Neural progenitor cell (in vitro differentiated cells): ENCODE measurements at regions not wholly inside any gene's neighbourhood (a gene's known extent, or its start where the extent isn't known, plus 50 kb on each side); places are given as distances from the start of the nearest gene placed in this dataset.

ENCODE experiments used
- DNase-seq: peaks from one replicate; pipeline ENCODE4 v3.0.0-alpha.2; 2016; ENCODE audit warnings: low spot score
- H2AFZ ChIP-seq: fragments of 200-600 bp; sonication (generic); replicated peaks from 2 replicates; pipeline ENCODE4 v1.6.1; 2016; ENCODE audit warnings: antibody characterized with exemption
- H3F3A ChIP-seq: fragments of 200-600 bp; sonication (generic); 2 replicates; pipeline ENCODE4 v1.6.1; 2016; ENCODE audit warnings: antibody characterized with exemption, low read depth
- H3K27ac ChIP-seq: fragments of 200-600 bp; sonication (generic); 2 replicates; pipeline ENCODE4 v1.5.1; 2016; ENCODE audit warnings: mild to moderate bottlenecking
- H3K27me3 ChIP-seq: fragments of 200-600 bp; sonication (generic); 2 replicates; pipeline ENCODE4 v1.6.1; 2016; ENCODE audit warnings: mild to moderate bottlenecking, moderate library complexity
- H3K36me3 ChIP-seq: fragments of 200-600 bp; sonication (generic); 2 replicates; pipeline ENCODE4 v1.5.1; 2016
- H3K4me1 ChIP-seq: fragments of 200-600 bp; sonication (generic); 2 replicates; pipeline ENCODE4 v1.6.1; 2016; ENCODE audit warnings: mixed run types
- H3K4me2 ChIP-seq: fragments of 200-600 bp; sonication (generic); 2 replicates; pipeline ENCODE4 v1.6.1; 2016
- H3K4me3 ChIP-seq: fragments of 200-600 bp; sonication (generic); 2 replicates; pipeline ENCODE4 v1.5.1; 2016
- H3K79me2 ChIP-seq: fragments of 200-600 bp; sonication (generic); 2 replicates; pipeline ENCODE4 v1.6.1; 2016; ENCODE audit warnings: low read depth
- H3K9ac ChIP-seq: fragments of 200-600 bp; sonication (generic); 2 replicates; pipeline ENCODE4 v1.6.1; 2016
- H3K9me3 ChIP-seq: fragments of 200-600 bp; sonication (generic); 2 replicates; pipeline ENCODE4 v1.5.1; 2016; ENCODE audit warnings: low read depth
- H4K20me1 ChIP-seq: fragments of 200-600 bp; sonication (generic); 2 replicates; pipeline ENCODE4 v1.6.1; 2016; ENCODE audit warnings: low read depth
- H3K27ac Mint-ChIP-seq: 3 replicates; pipeline ENCODE4 v1.8.0; 2021; ENCODE audit warnings: mixed read lengths
- H3K27me3 Mint-ChIP-seq: 2 replicates; pipeline ENCODE4 v1.8.0; 2022; ENCODE audit warnings: low read depth, mild to moderate bottlenecking, inconsistent platforms, moderate library complexity, mixed read lengths; ENCODE audit not compliant: insufficient read depth
- H3K36me3 Mint-ChIP-seq: 3 replicates; pipeline ENCODE4 v1.8.0; 2021; ENCODE audit warnings: mixed read lengths
- H3K4me1 Mint-ChIP-seq: 3 replicates; pipeline ENCODE4 v1.8.0; 2021; ENCODE audit warnings: mixed read lengths
- H3K4me3 Mint-ChIP-seq: 3 replicates; pipeline ENCODE4 v1.8.0; 2021; ENCODE audit warnings: mild to moderate bottlenecking, moderate library complexity, mixed read lengths
- H3K9me3 Mint-ChIP-seq: 3 replicates; pipeline ENCODE4 v1.8.0; 2020; ENCODE audit warnings: mixed read lengths
- EZH2 ChIP-seq: fragments of 200-600 bp; sonication (generic); IDR thresholded peaks from 2 replicates; pipeline ENCODE4 v1.6.1; 2017; ENCODE audit warnings: antibody characterized with exemption, mild to moderate bottlenecking, moderate library complexity
- EZH2phosphoT487 ChIP-seq: fragments of 200-600 bp; sonication (generic); IDR thresholded peaks from 2 replicates; pipeline ENCODE4 v1.6.1; 2017; ENCODE audit warnings: antibody characterized with exemption
- TF ChIP-seq, protein P1 (sequence below): fragments of 200-600 bp; sonication (generic); IDR thresholded peaks from 2 replicates; pipeline ENCODE4 v1.5.1; 2017; ENCODE audit warnings: antibody characterized with exemption, mild to moderate bottlenecking

DNA sequence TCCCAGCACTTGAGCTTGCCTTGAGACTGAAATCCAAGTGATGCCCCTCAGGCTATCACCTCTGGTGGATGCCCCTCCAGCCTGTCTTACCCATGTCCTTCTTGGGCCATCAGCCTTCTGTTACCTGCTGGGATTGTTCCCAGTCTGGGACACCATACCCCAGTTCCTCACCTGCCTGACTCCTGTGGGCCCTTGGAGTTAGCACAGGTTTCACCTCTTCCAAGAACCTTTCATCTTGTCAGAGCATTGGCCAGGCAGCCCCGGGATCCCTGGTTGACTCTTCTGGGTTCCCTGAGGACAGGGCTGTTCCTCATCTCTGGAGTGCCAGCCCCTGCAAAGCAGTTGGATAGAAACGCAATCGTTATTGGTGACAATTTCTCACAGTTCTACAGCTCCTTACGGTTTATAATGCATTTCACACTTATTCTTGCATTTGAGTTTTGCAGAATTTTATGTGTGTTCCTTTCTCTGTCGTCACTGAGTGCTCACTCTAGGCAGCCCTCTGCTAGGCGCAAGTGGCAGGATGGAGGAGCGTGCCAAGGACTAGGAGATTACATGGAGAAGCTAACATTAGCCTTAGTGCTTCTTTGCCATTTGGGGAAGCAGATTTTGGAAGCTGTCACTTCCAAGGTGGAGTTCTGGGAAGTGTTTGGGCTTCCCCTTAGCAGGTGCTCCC, 139.7 kb downstream of the DDX1 start:
- no peak overlapping the region for H3K4me3 ChIP-seq
- H2AFZ ChIP-seq = no peak overlapping the region
- H3K27me3 ChIP-seq = no peaks in the 10 kb centered on the region
- no peak overlapping the region for H3K9ac ChIP-seq
- no peak overlapping the region for H3K4me3 Mint-ChIP-seq
- H3K9me3 ChIP-seq = no peaks in the 10 kb centered on the region
- H3K36me3 ChIP-seq = no peaks in the 10 kb centered on the region
- no peaks in the 10 kb centered on the region for H3K36me3 Mint-ChIP-seq
- peak overlapping the region; percentile 68 for H3K27ac Mint-ChIP-seq
- peaks cover 1% of the 10 kb centered on the region for H3K9me3 Mint-ChIP-seq
- no peak overlapping the region for H3K4me2 ChIP-seq
- H4K20me1 ChIP-seq = no peaks in the 10 kb centered on the region
- H3F3A ChIP-seq = no peaks in the 10 kb centered on the region
- no peak for DNase-seq
- TF ChIP-seq EZH2phosphoT487 (no peak), EZH2 (no peak)
- TF ChIP-seq, protein P1, sequence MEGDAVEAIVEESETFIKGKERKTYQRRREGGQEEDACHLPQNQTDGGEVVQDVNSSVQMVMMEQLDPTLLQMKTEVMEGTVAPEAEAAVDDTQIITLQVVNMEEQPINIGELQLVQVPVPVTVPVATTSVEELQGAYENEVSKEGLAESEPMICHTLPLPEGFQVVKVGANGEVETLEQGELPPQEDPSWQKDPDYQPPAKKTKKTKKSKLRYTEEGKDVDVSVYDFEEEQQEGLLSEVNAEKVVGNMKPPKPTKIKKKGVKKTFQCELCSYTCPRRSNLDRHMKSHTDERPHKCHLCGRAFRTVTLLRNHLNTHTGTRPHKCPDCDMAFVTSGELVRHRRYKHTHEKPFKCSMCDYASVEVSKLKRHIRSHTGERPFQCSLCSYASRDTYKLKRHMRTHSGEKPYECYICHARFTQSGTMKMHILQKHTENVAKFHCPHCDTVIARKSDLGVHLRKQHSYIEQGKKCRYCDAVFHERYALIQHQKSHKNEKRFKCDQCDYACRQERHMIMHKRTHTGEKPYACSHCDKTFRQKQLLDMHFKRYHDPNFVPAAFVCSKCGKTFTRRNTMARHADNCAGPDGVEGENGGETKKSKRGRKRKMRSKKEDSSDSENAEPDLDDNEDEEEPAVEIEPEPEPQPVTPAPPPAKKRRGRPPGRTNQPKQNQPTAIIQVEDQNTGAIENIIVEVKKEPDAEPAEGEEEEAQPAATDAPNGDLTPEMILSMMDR = no peak
- H3K27ac ChIP-seq = no peak overlapping the region
- H3K4me1 Mint-ChIP-seq = peaks cover 58% of the 10 kb centered on the region
- H3K79me2 ChIP-seq = no peaks in the 10 kb centered on the region
- peaks cover 13% of the 10 kb centered on the region for H3K27me3 Mint-ChIP-seq
- peaks cover 16% of the 10 kb centered on the region for H3K4me1 ChIP-seq

DNA sequence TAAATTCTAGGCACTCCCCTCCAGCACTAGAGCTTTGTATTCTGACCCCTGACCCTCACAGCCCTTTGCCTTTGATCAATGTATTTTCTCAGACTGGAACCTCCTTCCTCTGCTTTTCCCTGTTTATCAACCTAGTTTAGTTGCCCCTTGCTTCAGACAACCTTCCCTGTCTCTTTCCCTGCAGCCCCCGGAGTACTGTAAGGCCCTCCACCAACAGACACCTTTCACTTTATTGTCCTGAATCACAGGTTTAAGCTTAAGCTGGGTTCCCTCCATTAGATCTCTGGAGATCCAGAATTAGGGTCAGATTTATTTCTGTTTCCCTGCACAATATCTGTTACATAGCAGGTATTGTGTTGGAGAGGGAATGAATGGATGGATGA, 140.2 kb downstream of the DDX1 start:
- no peak for DNase-seq
- Histone ChIP-seq H3K4me2 (no peak overlapping the region), H3K27ac (no peak overlapping the region), H3K9me3 (no peaks in the 10 kb centered on the region), H3K9ac (no peak overlapping the region), H3F3A (no peaks in the 10 kb centered on the region), H4K20me1 (no peaks in the 10 kb centered on the region), H3K4me3 (no peak overlapping the region), H3K79me2 (no peaks in the 10 kb centered on the region), H3K27me3 (no peaks in the 10 kb centered on the region), H2AFZ (no peak overlapping the region), H3K36me3 (no peaks in the 10 kb centered on the region), H3K4me1 (peaks cover 16% of the 10 kb centered on the region)
- Mint-ChIP-seq H3K4me1 (peaks cover 58% of the 10 kb centered on the region), H3K4me3 (no peak overlapping the region), H3K27me3 (peaks cover 14% of the 10 kb centered on the region), H3K27ac (no peak overlapping the region), H3K9me3 (no peaks in the 10 kb centered on the region), H3K36me3 (no peaks in the 10 kb centered on the region)
- TF ChIP-seq, protein P1 = no peak
- no peak for TF ChIP-seq EZH2phosphoT487
- TF ChIP-seq EZH2 = no peak

DNA sequence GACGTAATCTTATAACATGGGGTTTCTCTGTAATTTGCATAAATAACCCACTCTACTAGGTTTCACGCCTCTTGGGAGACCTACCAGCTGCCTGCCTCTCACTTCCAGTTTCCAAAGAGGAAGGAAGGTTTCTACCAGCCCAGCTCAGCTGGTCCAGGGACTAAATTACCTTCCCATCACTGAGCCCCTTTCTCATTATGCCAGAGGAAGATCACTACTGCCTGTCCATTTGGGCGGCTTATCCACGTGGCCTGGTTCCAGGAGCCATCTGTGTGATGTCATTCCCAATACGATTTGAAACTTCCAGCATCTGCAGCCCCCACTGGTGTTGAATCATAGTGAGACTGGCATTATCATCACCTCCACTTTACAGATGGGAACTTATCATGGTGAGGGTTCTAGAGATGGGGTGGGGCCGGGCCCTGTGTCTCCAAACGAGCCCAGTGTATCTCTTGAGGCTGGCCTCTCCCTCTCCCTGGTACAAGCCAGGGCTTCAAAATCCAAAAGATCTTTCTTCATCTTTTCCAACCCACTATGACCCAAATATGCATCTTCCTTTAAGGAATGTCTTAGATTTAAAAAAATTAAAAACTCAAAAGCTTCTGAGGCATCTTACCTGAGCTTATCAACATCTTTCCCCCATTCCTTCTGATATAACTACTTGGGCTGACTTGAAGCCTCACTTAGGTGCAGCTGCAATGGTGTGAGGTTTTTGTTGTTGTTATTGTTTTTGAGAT, 140.8 kb downstream of the DDX1 start:
- peaks cover 14% of the 10 kb centered on the region for H3K27me3 Mint-ChIP-seq
- H3K4me3 Mint-ChIP-seq = no peak overlapping the region

More for the DNA sequence above, 140.8 kb downstream of the DDX1 start:
- H3K36me3 Mint-ChIP-seq = no peaks in the 10 kb centered on the region
- no peaks in the 10 kb centered on the region for H3K79me2 ChIP-seq
- no peak overlapping the region for H3K27ac ChIP-seq
- H3K9me3 ChIP-seq = no peaks in the 10 kb centered on the region
- no peak overlapping the region for H3K9ac ChIP-seq
- H2AFZ ChIP-seq = no peak overlapping the region
- no peak for DNase-seq
- TF ChIP-seq EZH2 (no peak), EZH2phosphoT487 (no peak)
- TF ChIP-seq, protein P1 = no peak
- peaks cover 16% of the 10 kb centered on the region for H3K4me1 ChIP-seq
- no peak overlapping the region for H3K4me2 ChIP-seq
- no peaks in the 10 kb centered on the region for H3K9me3 Mint-ChIP-seq
- H4K20me1 ChIP-seq = no peaks in the 10 kb centered on the region
- H3K4me1 Mint-ChIP-seq = peaks cover 56% of the 10 kb centered on the region
- no peaks in the 10 kb centered on the region for H3K36me3 ChIP-seq
- no peaks in the 10 kb centered on the region for H3K27me3 ChIP-seq
- no peak overlapping the region for H3K27ac Mint-ChIP-seq
- no peaks in the 10 kb centered on the region for H3F3A ChIP-seq
- no peak overlapping the region for H3K4me3 ChIP-seq
